ENCODE measurements at regions not wholly inside any gene's neighbourhood (a gene's known extent, or its start where the extent isn't known, plus 50 kb on each side); places are given as distances from the start of the nearest gene placed in this dataset.
"Not testable (repeated sequence)": the region's sequence is repeated elsewhere in the genome, so short reads cannot be mapped to it uniquely, and the experiment has no call there.

DNA sequence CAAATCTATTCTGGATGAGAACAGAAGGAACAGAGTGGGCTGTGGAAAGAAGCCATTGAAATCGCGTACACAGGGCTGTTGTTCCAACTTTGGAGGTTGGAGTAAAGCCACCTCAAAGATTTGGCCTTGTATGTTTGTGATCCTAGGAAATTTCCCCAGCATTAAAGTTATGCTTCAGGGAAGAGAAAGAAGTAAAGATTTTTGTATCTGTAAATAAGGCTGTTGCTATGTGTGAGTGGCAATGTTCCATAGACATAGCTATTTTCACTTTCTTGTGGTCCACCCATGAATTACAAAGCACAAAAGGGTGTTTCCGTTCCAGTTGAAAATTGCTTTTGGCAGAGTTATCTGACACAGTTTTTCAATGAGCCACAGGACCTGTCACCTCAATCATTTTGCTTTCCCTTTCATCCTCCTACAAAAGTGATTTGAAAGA lies 321.3 kb downstream of the TFAP2B start:
- no peaks in the 10 kb centered on the region for H3K36me3 Mint-ChIP-seq
- H3K27ac Mint-ChIP-seq, result no peak overlapping the region
- CTCF ChIA-PET, result no interaction called here
- Histone ChIP-seq H3K9me3 (no peaks in the 10 kb centered on the region), H3K4me1 (ENCODE audit: control insufficient read depth in 1 of 2, extremely low read depth in 1 of 2, insufficient read depth in 2 of 2, low read length in 2 of 2) (no peaks in the 10 kb centered on the region), H3K36me3 (ENCODE audit: control insufficient read depth in 2 of 2, extremely low read depth in 1 of 2, insufficient read depth in 1 of 2, low read length in 1 of 2) (no peaks in the 10 kb centered on the region), H3K27me3 (replicated peaks in 1 of 2; ENCODE audit: control insufficient read depth in 2 of 2, extremely low read depth in 1 of 2, insufficient read depth in 2 of 2, low read length in 1 of 2) (no peaks in the 10 kb centered on the region), H3K4me3 (ENCODE audit: control insufficient read depth in 1 of 2, extremely low read depth in 1 of 2, low read length in 1 of 2) (no peak overlapping the region), H3K27ac (ENCODE audit: low read length) (no peak overlapping the region)
- H3K4me1 Mint-ChIP-seq, result no peaks in the 10 kb centered on the region
- H3K4me3 Mint-ChIP-seq, result no peak overlapping the region
- peaks cover 0 to 12% (median 7%) of the 10 kb centered on the region in 3 donors for H3K9me3 Mint-ChIP-seq
- H3K27me3 Mint-ChIP-seq, result no peaks in the 10 kb centered on the region
- no peak for ATAC-seq (replicated peaks in 1 of 4)
- POLR2A ChIA-PET, result no interaction called here
- no CpG with 5 or more reads among the region's 3 CpGs for WGBS (ENCODE audit: insufficient coverage)
- DNase-seq, result no peak

DNA sequence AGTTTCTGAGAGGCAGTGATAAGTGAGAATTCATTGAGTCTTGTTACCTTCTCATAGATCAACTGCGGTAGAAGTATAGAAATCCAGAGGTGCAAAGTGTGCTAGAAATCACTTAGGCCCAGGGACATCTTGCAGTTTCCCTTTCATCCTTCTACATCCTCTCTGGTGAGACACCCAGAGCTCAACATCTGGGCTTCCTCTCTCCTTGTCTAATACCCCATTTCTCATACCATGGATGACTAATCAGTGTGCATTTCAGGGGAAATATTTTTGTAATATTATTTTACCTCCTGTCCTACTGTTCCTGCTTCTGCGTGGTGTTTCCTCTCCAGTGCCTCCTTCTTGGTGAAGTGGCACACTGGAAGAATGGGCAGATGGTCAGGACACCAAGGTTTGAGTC lies 322.4 kb downstream of the TFAP2B start:
- H3K4me1 Mint-ChIP-seq, result no peaks in the 10 kb centered on the region
- no peak overlapping the region for H3K27ac Mint-ChIP-seq
- no peaks in the 10 kb centered on the region for H3K9me3 ChIP-seq
- ChIA-PET POLR2A (no interaction called here), CTCF (no interaction called here)
- H3K4me1 ChIP-seq (ENCODE audit: control insufficient read depth in 1 of 2, extremely low read depth in 1 of 2, insufficient read depth in 2 of 2, low read length in 2 of 2), result no peaks in the 10 kb centered on the region
- no CpG with 5 or more reads among the region's 2 CpGs for WGBS (ENCODE audit: insufficient coverage)
- H3K4me3 ChIP-seq (ENCODE audit: control insufficient read depth in 1 of 2, extremely low read depth in 1 of 2, low read length in 1 of 2), result no peak overlapping the region
- H3K36me3 Mint-ChIP-seq, result no peaks in the 10 kb centered on the region
- ATAC-seq (replicated peaks in 1 of 4) (no peak), DNase-seq (no peak)
- peaks cover 6 to 19% (median 7%) of the 10 kb centered on the region in 3 donors for H3K9me3 Mint-ChIP-seq
- H3K36me3 ChIP-seq (ENCODE audit: control insufficient read depth in 2 of 2, extremely low read depth in 1 of 2, insufficient read depth in 1 of 2, low read length in 1 of 2), result no peaks in the 10 kb centered on the region
- no peak overlapping the region for H3K27ac ChIP-seq (ENCODE audit: low read length)
- H3K27me3 ChIP-seq (replicated peaks in 1 of 2; ENCODE audit: control insufficient read depth in 2 of 2, extremely low read depth in 1 of 2, insufficient read depth in 2 of 2, low read length in 1 of 2), result no peaks in the 10 kb centered on the region
- no peak overlapping the region for H3K4me3 Mint-ChIP-seq
- no peaks in the 10 kb centered on the region for H3K27me3 Mint-ChIP-seq

DNA sequence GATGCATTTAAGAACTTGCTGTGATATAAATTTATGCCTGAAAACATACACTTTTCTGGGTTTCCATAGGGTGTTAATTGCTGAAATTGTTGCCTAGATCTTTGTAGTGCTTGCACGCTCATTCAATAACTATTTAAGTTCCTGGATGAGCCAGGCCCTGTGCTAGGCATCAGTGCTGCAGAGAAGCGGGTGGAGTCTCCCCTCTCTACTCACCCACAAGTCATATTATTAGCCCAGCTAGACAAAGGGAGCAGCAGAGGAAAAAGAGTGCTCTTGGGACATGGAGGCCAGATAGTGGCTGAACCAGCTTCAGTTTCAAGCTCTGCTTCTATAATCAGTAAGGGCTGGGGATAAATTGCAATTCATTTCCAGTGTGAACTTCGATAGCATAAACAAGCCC lies 329.1 kb downstream of the TFAP2B start:
- Mint-ChIP-seq H3K4me3 (no peak overlapping the region), H3K4me1 (no peaks in the 10 kb centered on the region), H3K27me3 (no peaks in the 10 kb centered on the region), H3K36me3 (no peaks in the 10 kb centered on the region), H3K27ac (no peak overlapping the region), H3K9me3 (peaks cover 16 to 21% (median 16%) of the 10 kb centered on the region in 3 donors)
- no peaks in the 10 kb centered on the region for H3K27me3 ChIP-seq (replicated peaks in 1 of 2; ENCODE audit: control insufficient read depth in 2 of 2, extremely low read depth in 1 of 2, insufficient read depth in 2 of 2, low read length in 1 of 2)
- no CpG with 5 or more reads among the region's 3 CpGs for WGBS (ENCODE audit: insufficient coverage)
- H3K4me1 ChIP-seq (ENCODE audit: control insufficient read depth in 1 of 2, extremely low read depth in 1 of 2, insufficient read depth in 2 of 2, low read length in 2 of 2), result no peaks in the 10 kb centered on the region
- CTCF ChIA-PET, result no interaction called here
- no peak for ATAC-seq (replicated peaks in 1 of 4)
- no peak overlapping the region for H3K4me3 ChIP-seq (ENCODE audit: control insufficient read depth in 1 of 2, extremely low read depth in 1 of 2, low read length in 1 of 2)
- POLR2A ChIA-PET, result no interaction called here
- no peak overlapping the region for H3K27ac ChIP-seq (ENCODE audit: low read length)
- H3K36me3 ChIP-seq (ENCODE audit: control insufficient read depth in 2 of 2, extremely low read depth in 1 of 2, insufficient read depth in 1 of 2, low read length in 1 of 2), result no peaks in the 10 kb centered on the region
- no peak for DNase-seq
- H3K9me3 ChIP-seq, result no peaks in the 10 kb centered on the region

DNA sequence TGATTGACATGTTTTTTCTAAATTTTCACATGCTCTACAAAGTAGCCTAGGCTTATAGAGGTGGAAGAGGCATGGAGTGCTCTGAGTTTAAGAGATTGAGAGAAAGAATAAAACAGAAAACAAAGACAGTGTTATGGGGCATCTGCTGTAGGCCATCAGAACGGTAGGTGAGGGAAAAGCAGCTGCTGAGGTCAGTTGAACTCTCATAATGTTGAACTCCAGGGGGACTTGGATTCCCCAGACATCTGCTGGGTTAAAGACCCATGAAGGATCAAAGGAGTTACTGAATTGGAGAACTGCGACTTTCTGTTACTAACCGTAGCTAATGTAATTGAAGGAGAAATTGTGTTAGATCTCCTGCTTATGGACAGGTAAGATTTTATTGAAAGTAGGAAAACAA lies 333.9 kb downstream of the TFAP2B start:
- no peak overlapping the region for H3K4me3 ChIP-seq (ENCODE audit: control insufficient read depth in 1 of 2, extremely low read depth in 1 of 2, low read length in 1 of 2)
- Mint-ChIP-seq H3K27me3 (no peaks in the 10 kb centered on the region), H3K4me3 (no peak overlapping the region), H3K27ac (no peak overlapping the region), H3K4me1 (no peaks in the 10 kb centered on the region), H3K9me3 (peaks cover 12 to 15% (median 12%) of the 10 kb centered on the region in 3 donors), H3K36me3 (no peaks in the 10 kb centered on the region)
- POLR2A ChIA-PET, result no interaction called here
- WGBS (ENCODE audit: insufficient coverage), result 90% methylated on average over 3 of the region's 3 CpGs
- no peaks in the 10 kb centered on the region for H3K27me3 ChIP-seq (replicated peaks in 1 of 2; ENCODE audit: control insufficient read depth in 2 of 2, extremely low read depth in 1 of 2, insufficient read depth in 2 of 2, low read length in 1 of 2)
- H3K4me1 ChIP-seq (ENCODE audit: control insufficient read depth in 1 of 2, extremely low read depth in 1 of 2, insufficient read depth in 2 of 2, low read length in 2 of 2), result no peaks in the 10 kb centered on the region
- no peak overlapping the region for H3K27ac ChIP-seq (ENCODE audit: low read length)
- DNase-seq, result no peak
- CTCF ChIA-PET, result no interaction called here
- no peak for ATAC-seq (replicated peaks in 1 of 4)
- no peaks in the 10 kb centered on the region for H3K9me3 ChIP-seq
- no peaks in the 10 kb centered on the region for H3K36me3 ChIP-seq (ENCODE audit: control insufficient read depth in 2 of 2, extremely low read depth in 1 of 2, insufficient read depth in 1 of 2, low read length in 1 of 2)

DNA sequence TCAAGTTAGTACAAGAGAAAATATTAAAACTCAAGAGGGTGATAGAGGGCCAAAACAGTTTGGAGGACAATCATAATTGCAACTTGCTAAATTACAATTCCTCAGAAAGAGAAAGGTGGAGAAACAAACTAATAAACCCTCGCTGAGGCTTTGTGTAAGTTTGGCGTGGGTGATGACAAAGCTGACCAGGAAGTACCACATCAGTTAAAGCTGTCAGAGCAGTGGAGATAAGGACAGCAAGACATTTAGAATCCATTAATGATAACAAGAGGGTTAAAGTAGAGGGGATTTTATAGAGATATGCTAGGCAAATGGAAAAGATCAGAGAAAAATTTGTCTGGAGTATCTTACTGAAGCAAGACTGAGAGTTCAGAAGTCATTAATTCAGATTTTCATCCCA lies 334.4 kb downstream of the TFAP2B start:
- H3K27me3 Mint-ChIP-seq, result no peaks in the 10 kb centered on the region
- Histone ChIP-seq H3K9me3 (no peaks in the 10 kb centered on the region), H3K27ac (ENCODE audit: low read length) (no peak overlapping the region), H3K36me3 (ENCODE audit: control insufficient read depth in 2 of 2, extremely low read depth in 1 of 2, insufficient read depth in 1 of 2, low read length in 1 of 2) (no peaks in the 10 kb centered on the region), H3K27me3 (replicated peaks in 1 of 2; ENCODE audit: control insufficient read depth in 2 of 2, extremely low read depth in 1 of 2, insufficient read depth in 2 of 2, low read length in 1 of 2) (no peaks in the 10 kb centered on the region), H3K4me3 (ENCODE audit: control insufficient read depth in 1 of 2, extremely low read depth in 1 of 2, low read length in 1 of 2) (no peak overlapping the region), H3K4me1 (ENCODE audit: control insufficient read depth in 1 of 2, extremely low read depth in 1 of 2, insufficient read depth in 2 of 2, low read length in 2 of 2) (no peaks in the 10 kb centered on the region)
- H3K36me3 Mint-ChIP-seq, result no peaks in the 10 kb centered on the region
- no peak for ATAC-seq (replicated peaks in 1 of 4)
- no peak overlapping the region for H3K4me3 Mint-ChIP-seq
- ChIA-PET CTCF (no interaction called here), POLR2A (no interaction called here)
- DNase-seq, result no peak
- no peak overlapping the region for H3K27ac Mint-ChIP-seq
- H3K4me1 Mint-ChIP-seq, result no peaks in the 10 kb centered on the region
- peaks cover 12 to 15% (median 12%) of the 10 kb centered on the region in 3 donors for H3K9me3 Mint-ChIP-seq
- WGBS (ENCODE audit: insufficient coverage), result no CpG with 5 or more reads among the region's 2 CpGs

DNA sequence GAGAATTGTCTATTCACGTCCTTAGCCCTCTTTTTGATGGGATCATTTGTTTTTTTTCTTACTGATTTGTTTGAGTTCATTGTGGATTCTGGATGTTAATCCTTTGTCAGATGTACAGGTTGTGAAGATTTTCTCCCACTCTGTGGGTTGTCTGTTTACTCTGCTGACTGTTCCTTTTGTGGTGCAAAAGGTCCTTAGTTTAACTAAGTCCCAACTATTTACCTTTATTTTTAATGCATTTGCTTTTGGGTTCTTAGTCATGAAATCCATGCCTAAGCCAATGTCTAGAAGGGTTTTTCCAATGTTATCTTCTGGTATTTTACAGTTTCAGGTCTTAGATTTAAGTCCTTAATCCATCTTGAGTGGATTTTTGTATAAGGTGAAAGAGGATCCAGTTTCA lies 336.3 kb downstream of the TFAP2B start:
- H3K9me3 ChIP-seq; DNase-seq; H3K27ac Mint-ChIP-seq; ATAC-seq (replicated peaks in 1 of 4); H3K27ac ChIP-seq (ENCODE audit: low read length); H3K4me1 ChIP-seq (ENCODE audit: control insufficient read depth in 1 of 2, extremely low read depth in 1 of 2, insufficient read depth in 2 of 2, low read length in 2 of 2); POLR2A ChIA-PET; H3K4me1 Mint-ChIP-seq; H3K27me3 Mint-ChIP-seq; H3K36me3 Mint-ChIP-seq; H3K4me3 Mint-ChIP-seq; H3K4me3 ChIP-seq (ENCODE audit: control insufficient read depth in 1 of 2, extremely low read depth in 1 of 2, low read length in 1 of 2); H3K36me3 ChIP-seq (ENCODE audit: control insufficient read depth in 2 of 2, extremely low read depth in 1 of 2, insufficient read depth in 1 of 2, low read length in 1 of 2); H3K27me3 ChIP-seq (replicated peaks in 1 of 2; ENCODE audit: control insufficient read depth in 2 of 2, extremely low read depth in 1 of 2, insufficient read depth in 2 of 2, low read length in 1 of 2); CTCF ChIA-PET: not testable (repeated sequence)
- H3K9me3 Mint-ChIP-seq, result peaks cover 14 to 18% (median 17%) of the 10 kb centered on the region in 3 donors
- WGBS (ENCODE audit: insufficient coverage), result no CpG with 5 or more reads among the region's 1 CpG

DNA sequence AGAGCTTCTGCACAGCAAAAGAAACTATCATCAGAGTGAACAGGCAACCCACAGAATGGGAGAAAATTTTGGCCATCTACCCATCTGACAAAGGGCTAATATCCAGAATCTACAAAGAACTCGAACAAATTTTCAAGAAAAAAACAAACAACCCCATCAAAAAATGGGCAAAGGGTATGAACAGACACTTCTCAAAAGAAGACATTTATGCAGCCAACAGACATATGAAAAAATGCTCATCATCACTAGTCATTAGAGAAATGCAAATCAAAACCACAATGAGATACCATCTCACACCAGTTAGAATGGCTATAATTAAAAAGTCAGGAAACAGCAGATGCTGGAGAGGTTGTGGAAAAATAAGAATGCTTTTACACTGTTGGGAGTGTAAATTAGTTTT lies 340.6 kb downstream of the TFAP2B start:
- H3K4me3 ChIP-seq (ENCODE audit: control insufficient read depth in 1 of 2, extremely low read depth in 1 of 2, low read length in 1 of 2); H3K9me3 ChIP-seq; H3K4me1 ChIP-seq (ENCODE audit: control insufficient read depth in 1 of 2, extremely low read depth in 1 of 2, insufficient read depth in 2 of 2, low read length in 2 of 2); H3K36me3 ChIP-seq (ENCODE audit: control insufficient read depth in 2 of 2, extremely low read depth in 1 of 2, insufficient read depth in 1 of 2, low read length in 1 of 2); CTCF ChIA-PET; H3K27me3 ChIP-seq (replicated peaks in 1 of 2; ENCODE audit: control insufficient read depth in 2 of 2, extremely low read depth in 1 of 2, insufficient read depth in 2 of 2, low read length in 1 of 2); H3K4me3 Mint-ChIP-seq; H3K27me3 Mint-ChIP-seq; H3K27ac ChIP-seq (ENCODE audit: low read length); ATAC-seq (replicated peaks in 1 of 4); POLR2A ChIA-PET; H3K27ac Mint-ChIP-seq; H3K36me3 Mint-ChIP-seq; DNase-seq; H3K4me1 Mint-ChIP-seq: not testable (repeated sequence)
- H3K9me3 Mint-ChIP-seq, result peaks cover 5 to 10% (median 10%) of the 10 kb centered on the region in 3 donors
- WGBS (ENCODE audit: insufficient coverage), result no CpG with 5 or more reads among the region's 1 CpG

Measured in T-cell (primary cell).